OCI-LY7 (cell line): ENCODE measurements at regions not wholly inside any gene's neighbourhood (a gene's known extent, or its start where the extent isn't known, plus 50 kb on each side); places are given as distances from the start of the nearest gene placed in this dataset.

Experiments
- BruUV-seq: library from RNA; stranded (reverse); fragments of 400-500 nt; replicated peaks from 2 replicates; lab custom pipeline; 2021; lab: Mats Ljungman, UMichigan
- CTCF ChIA-PET: fragments of 300-600 bp; sonication (Branson Sonifier 250); formaldehyde crosslinking; loops from one replicate; lab custom pipeline; 2022; ENCODE audit warnings: antibody characterized with exemption; ENCODE audit not compliant: unreplicated experiment; lab: Charles Lee
- POLR2A ChIA-PET: fragments of 300-600 bp; sonication (Branson Sonifier 250); formaldehyde crosslinking; loops from one replicate; lab custom pipeline; 2022; ENCODE audit warnings: antibody characterized with exemption; lab: Charles Lee
- DNase-seq: peaks from one replicate; pipeline ENCODE4 v3.0.0-alpha.2; 2015; ENCODE audit warnings: low spot score
- H2AFZ ChIP-seq: fragments of 200-600 bp; sonication (generic), shearing (Covaris generic); 2 replicates; pipeline ENCODE4 v1.6.1; 2014; ENCODE audit warnings: mild to moderate bottlenecking, antibody characterized with exemption, low read length, moderate library complexity
- H3K27ac ChIP-seq: fragments of 200-600 bp; sonication (generic); 2 replicates; pipeline ENCODE4 v1.5.1; 2014; ENCODE audit warnings: mixed run types, low read depth, mild to moderate bottlenecking, moderate library complexity, low read length, inconsistent platforms; ENCODE audit not compliant: poor library complexity, severe bottlenecking
- H3K36me3 ChIP-seq: fragments of 200-600 bp; sonication (generic); 2 replicates; pipeline ENCODE4 v1.6.1; 2014; ENCODE audit warnings: mild to moderate bottlenecking, antibody characterized with exemption, low read length, moderate library complexity, mixed read lengths; ENCODE audit not compliant: insufficient read depth
- H3K4me1 ChIP-seq: fragments of 200-600 bp; sonication (generic); 2 replicates; pipeline ENCODE4 v1.5.1; 2014; ENCODE audit warnings: mild to moderate bottlenecking, low read length; ENCODE audit not compliant: insufficient read depth, poor library complexity, severe bottlenecking
- H3K4me2 ChIP-seq: fragments of 200-600 bp; sonication (generic); 2 replicates; pipeline ENCODE4 v1.6.1; 2014; ENCODE audit warnings: mild to moderate bottlenecking, low read length
- H3K4me3 ChIP-seq: fragments of 200-600 bp; sonication (generic); 2 replicates; pipeline ENCODE4 v1.5.1; 2014; ENCODE audit warnings: mild to moderate bottlenecking, low read depth, low read length; ENCODE audit not compliant: poor library complexity, severe bottlenecking
- H3K79me2 ChIP-seq: fragments of 200-600 bp; sonication (generic); 2 replicates; pipeline ENCODE4 v1.6.1; 2016; ENCODE audit warnings: low read depth, mild to moderate bottlenecking, low read length, moderate library complexity, mixed read lengths; ENCODE audit not compliant: insufficient read depth
- H3K9me2 ChIP-seq: fragments of 200-600 bp; sonication (generic); 2 replicates; pipeline ENCODE4 v1.6.1; 2016; ENCODE audit warnings: mild to moderate bottlenecking, low read length, mixed read lengths; ENCODE audit not compliant: insufficient read depth
- H3K9me3 ChIP-seq: fragments of 200-600 bp; sonication (generic); 2 replicates; pipeline ENCODE4 v1.6.1; 2014; ENCODE audit warnings: mild to moderate bottlenecking, mixed run types, low read length, mixed read lengths
- H4K20me1 ChIP-seq: fragments of 200-600 bp; sonication (generic); 2 replicates; pipeline ENCODE4 v1.6.1; 2014; ENCODE audit warnings: mild to moderate bottlenecking, antibody characterized with exemption, low read length, moderate library complexity, mixed read lengths; ENCODE audit not compliant: insufficient read depth
- EZH2phosphoT487 ChIP-seq: fragments of 200-600 bp; sonication (generic); IDR thresholded peaks from 2 replicates; pipeline ENCODE4 v1.6.1; 2018; ENCODE audit warnings: low read depth, borderline replicate concordance, mild to moderate bottlenecking, mixed run types, antibody characterized with exemption, low read length, moderate library complexity, mixed read lengths
- intact Hi-C: fragments of 100-400 bp; cut with micrococcal nuclease; formaldehyde crosslinking; loops from one replicate; pipeline ENCODE4 v1.10.0; 2022; ENCODE audit not compliant: unreplicated experiment
- TF ChIP-seq, protein P1 (sequence below): fragments of 200-600 bp; sonication (generic); conservative IDR thresholded peaks from 2 replicates; pipeline ENCODE4 v1.5.1; 2014; ENCODE audit warnings: mild to moderate bottlenecking, antibody characterized with exemption, low read length, moderate library complexity, mixed read lengths

DNA sequence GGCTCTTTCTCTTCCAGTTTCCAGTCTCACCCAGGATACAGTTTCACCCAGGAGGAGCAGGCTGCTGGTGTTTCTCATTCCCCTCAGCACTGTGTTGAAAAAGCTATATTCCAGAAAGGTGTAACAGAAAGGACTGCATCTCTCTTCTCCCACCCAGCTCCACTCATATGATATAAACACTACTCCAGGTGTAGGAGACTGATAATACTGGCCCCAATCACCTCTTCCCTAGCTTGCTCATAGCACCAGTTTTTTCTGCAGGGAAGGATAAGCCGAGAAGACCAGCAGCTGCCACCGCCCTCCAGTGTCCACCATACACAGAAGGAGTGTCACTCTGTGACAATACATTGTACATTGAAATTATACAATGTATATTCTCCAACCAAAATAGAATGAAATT, 105.5 kb upstream of the STK26 start:
- CTCF ChIA-PET, result no interaction called here
- Histone ChIP-seq H3K27ac (no peak overlapping the region), H3K4me2 (no peak overlapping the region), H3K9me2 (no peaks in the 10 kb centered on the region), H3K36me3 (no peaks in the 10 kb centered on the region), H3K79me2 (no peaks in the 10 kb centered on the region), H4K20me1 (no peaks in the 10 kb centered on the region), H3K4me3 (no peak overlapping the region), H2AFZ (no peak overlapping the region), H3K4me1 (no peaks in the 10 kb centered on the region), H3K9me3 (no peaks in the 10 kb centered on the region)
- no peak for TF ChIP-seq EZH2phosphoT487
- TF ChIP-seq, protein P1, sequence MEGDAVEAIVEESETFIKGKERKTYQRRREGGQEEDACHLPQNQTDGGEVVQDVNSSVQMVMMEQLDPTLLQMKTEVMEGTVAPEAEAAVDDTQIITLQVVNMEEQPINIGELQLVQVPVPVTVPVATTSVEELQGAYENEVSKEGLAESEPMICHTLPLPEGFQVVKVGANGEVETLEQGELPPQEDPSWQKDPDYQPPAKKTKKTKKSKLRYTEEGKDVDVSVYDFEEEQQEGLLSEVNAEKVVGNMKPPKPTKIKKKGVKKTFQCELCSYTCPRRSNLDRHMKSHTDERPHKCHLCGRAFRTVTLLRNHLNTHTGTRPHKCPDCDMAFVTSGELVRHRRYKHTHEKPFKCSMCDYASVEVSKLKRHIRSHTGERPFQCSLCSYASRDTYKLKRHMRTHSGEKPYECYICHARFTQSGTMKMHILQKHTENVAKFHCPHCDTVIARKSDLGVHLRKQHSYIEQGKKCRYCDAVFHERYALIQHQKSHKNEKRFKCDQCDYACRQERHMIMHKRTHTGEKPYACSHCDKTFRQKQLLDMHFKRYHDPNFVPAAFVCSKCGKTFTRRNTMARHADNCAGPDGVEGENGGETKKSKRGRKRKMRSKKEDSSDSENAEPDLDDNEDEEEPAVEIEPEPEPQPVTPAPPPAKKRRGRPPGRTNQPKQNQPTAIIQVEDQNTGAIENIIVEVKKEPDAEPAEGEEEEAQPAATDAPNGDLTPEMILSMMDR, result no peak
- POLR2A ChIA-PET, result no interaction called here
- DNase-seq, result no peak
- intact Hi-C loops, result no loop called here
- BruUV-seq, result no TSS peak

- TF ChIP-seq, protein P1, result no peak
- TF ChIP-seq EZH2phosphoT487, result no peak
- Histone ChIP-seq H3K79me2 (no peaks in the 10 kb centered on the region), H3K4me2 (no peak overlapping the region), H3K4me1 (no peaks in the 10 kb centered on the region), H2AFZ (no peak overlapping the region), H3K9me3 (no peaks in the 10 kb centered on the region), H3K27ac (no peak overlapping the region), H4K20me1 (no peaks in the 10 kb centered on the region), H3K9me2 (no peaks in the 10 kb centered on the region), H3K4me3 (no peak overlapping the region), H3K36me3 (no peaks in the 10 kb centered on the region)
- ChIA-PET CTCF (interaction anchor here (0.6 kb wide), 1 partner anchor 15 kb away, joined by 3 read pairs; no protein-coding TSS in a partner anchor), POLR2A (no interaction called here)
- no TSS peak for BruUV-seq
- no peak for DNase-seq
- intact Hi-C loops, result no loop called here
Observed at GRCh38 chrX:131918839-131919238, 104.3 kb upstream of the STK26 start.

- ChIA-PET CTCF (no interaction called here), POLR2A (no interaction called here)
- Histone ChIP-seq H3K9me2 (no peaks in the 10 kb centered on the region), H3K4me1 (no peaks in the 10 kb centered on the region), H3K9me3 (no peaks in the 10 kb centered on the region), H3K79me2 (no peaks in the 10 kb centered on the region), H3K36me3 (no peaks in the 10 kb centered on the region), H4K20me1 (no peaks in the 10 kb centered on the region), H2AFZ (no peak overlapping the region), H3K27ac (no peak overlapping the region), H3K4me2 (no peak overlapping the region), H3K4me3 (no peak overlapping the region)
- TF ChIP-seq, protein P1, result no peak
- no peak for TF ChIP-seq EZH2phosphoT487
- DNase-seq, result no peak
- intact Hi-C loops, result no loop called here
- no TSS peak for BruUV-seq
Observed at GRCh38 chrX:131923614-131924250, 99.4 kb upstream of the STK26 start.
